H9 (cell line): ENCODE measurements at regions not wholly inside any gene's neighbourhood (a gene's known extent, or its start where the extent isn't known, plus 50 kb on each side); places are given as distances from the start of the nearest gene placed in this dataset.

ENCODE experiments used
- DNase-seq: peaks from one replicate; pipeline ENCODE4 v3.0.0-alpha.2; 2017
- H2AFZ ChIP-seq: one replicate; pipeline ENCODE4 v1.6.1; 2013; ENCODE audit warnings: mild to moderate bottlenecking, low read length, control low read depth, moderate library complexity
- H2AK5ac ChIP-seq: 2 replicates; pipeline ENCODE4 v1.6.1; 2013; ENCODE audit warnings: low read length, control low read depth, mixed read lengths; ENCODE audit not compliant: insufficient read length
- H2BK120ac ChIP-seq: one replicate; pipeline ENCODE4 v1.6.1; 2013; ENCODE audit warnings: low read depth, mild to moderate bottlenecking, low read length, control low read depth, inconsistent platforms; ENCODE audit not compliant: poor library complexity, severe bottlenecking
- H2BK12ac ChIP-seq: 2 replicates; pipeline ENCODE4 v1.6.1; 2013; ENCODE audit warnings: low read length, control low read depth, mixed read lengths, low read depth; ENCODE audit not compliant: insufficient read length
- H2BK15ac ChIP-seq: 2 replicates; pipeline ENCODE4 v1.6.1; 2013; ENCODE audit warnings: low read depth, low read length, control low read depth
- H2BK20ac ChIP-seq: one replicate; pipeline ENCODE4 v1.6.1; 2013; ENCODE audit warnings: low read depth, mild to moderate bottlenecking, low read length, control low read depth, inconsistent platforms; ENCODE audit not compliant: poor library complexity, severe bottlenecking
- H2BK5ac ChIP-seq: 2 replicates; pipeline ENCODE4 v1.6.1; 2013; ENCODE audit warnings: low read length, control low read depth, mixed read lengths; ENCODE audit not compliant: insufficient read length
- H3K14ac ChIP-seq: 2 replicates; pipeline ENCODE4 v1.6.1; 2013; ENCODE audit warnings: low read length, control low read depth; ENCODE audit not compliant: insufficient read depth
- H3K18ac ChIP-seq: 2 replicates; pipeline ENCODE4 v1.6.1; 2013; ENCODE audit warnings: low read depth, mild to moderate bottlenecking, mixed read lengths, low read length, control low read depth; ENCODE audit not compliant: insufficient read length
- H3K23ac ChIP-seq: 2 replicates; pipeline ENCODE4 v1.6.1; 2013; ENCODE audit warnings: low read length, control low read depth, mixed read lengths, low read depth; ENCODE audit not compliant: insufficient read length
- H3K23me2 ChIP-seq: 2 replicates; pipeline ENCODE4 v1.6.1; 2013; ENCODE audit warnings: low read depth, mild to moderate bottlenecking, mixed read lengths, low read length, control low read depth; ENCODE audit not compliant: insufficient read length, poor library complexity, severe bottlenecking
- H3K27ac ChIP-seq: 2 replicates; pipeline ENCODE4 v1.5.1; 2013; ENCODE audit warnings: low read length, control low read depth, mixed read lengths, low read depth; ENCODE audit not compliant: insufficient read length
- H3K27me3 ChIP-seq: 2 replicates; pipeline ENCODE4 v1.6.1; 2013; ENCODE audit warnings: low read length, control low read depth, inconsistent platforms; ENCODE audit not compliant: insufficient read depth
- H3K4ac ChIP-seq: 2 replicates; pipeline ENCODE4 v1.6.1; 2013; ENCODE audit warnings: low read depth, mild to moderate bottlenecking, control low read depth, inconsistent platforms, low read length, moderate library complexity
- H3K4me1 ChIP-seq: 2 replicates; pipeline ENCODE4 v1.6.1; 2013; ENCODE audit warnings: low read length, control low read depth, inconsistent platforms; ENCODE audit not compliant: insufficient read depth
- H3K4me2 ChIP-seq: 2 replicates; pipeline ENCODE4 v1.6.1; 2013; ENCODE audit warnings: low read length, control low read depth, mixed read lengths; ENCODE audit not compliant: insufficient read length, insufficient read depth
- H3K56ac ChIP-seq: 2 replicates; pipeline ENCODE4 v1.6.1; 2013; ENCODE audit warnings: low read depth, mild to moderate bottlenecking, mixed read lengths, low read length, control low read depth; ENCODE audit not compliant: insufficient read length
- H3K79me1 ChIP-seq: 2 replicates; pipeline ENCODE4 v1.6.1; 2013; ENCODE audit warnings: low read depth, mild to moderate bottlenecking, moderate library complexity, low read length, control low read depth, inconsistent platforms; ENCODE audit not compliant: insufficient read depth, poor library complexity, severe bottlenecking
- H3K79me2 ChIP-seq: 2 replicates; pipeline ENCODE4 v1.6.1; 2013; ENCODE audit warnings: low read length, control low read depth, inconsistent platforms; ENCODE audit not compliant: insufficient read depth
- H3K9ac ChIP-seq: 2 replicates; pipeline ENCODE4 v1.6.1; 2013; ENCODE audit warnings: low read length, control low read depth, mixed read lengths; ENCODE audit not compliant: insufficient read length; ENCODE audit errors: extremely low read depth
- H3K9me3 ChIP-seq: one replicate; pipeline ENCODE4 v1.6.1; 2013; ENCODE audit warnings: low read depth, low read length, inconsistent platforms; ENCODE audit not compliant: control insufficient read depth
- H3T11ph ChIP-seq: one replicate; pipeline ENCODE4 v1.6.1; 2013; ENCODE audit warnings: mild to moderate bottlenecking, low read length, control low read depth, inconsistent platforms
- H4K20me1 ChIP-seq: one replicate; pipeline ENCODE4 v1.6.1; 2013; ENCODE audit not compliant: control insufficient read depth, insufficient read length, insufficient read depth
- H4K5ac ChIP-seq: 2 replicates; pipeline ENCODE4 v1.6.1; 2013; ENCODE audit warnings: low read depth, mild to moderate bottlenecking, mixed read lengths, low read length, control low read depth; ENCODE audit not compliant: insufficient read length
- H4K8ac ChIP-seq: replicated peaks from 2 replicates; pipeline ENCODE4 v1.6.1; 2013; ENCODE audit warnings: low read length, control low read depth, mixed read lengths, low read depth; ENCODE audit not compliant: insufficient read length
- H4K91ac ChIP-seq: 2 replicates; pipeline ENCODE4 v1.6.1; 2013; ENCODE audit warnings: low read depth, mild to moderate bottlenecking, moderate library complexity, mixed read lengths, low read length, control low read depth; ENCODE audit not compliant: insufficient read length
- H3K27ac Mint-ChIP-seq, 3 experiments: 2 replicates in 2 of 3; 3 replicates in 1 of 3; pipeline ENCODE4 v1.8.0; 2020 to 2021; ENCODE audit warnings: mixed read lengths in 3 of 3, mild to moderate bottlenecking in 1 of 3, moderate library complexity in 1 of 3
- H3K27me3 Mint-ChIP-seq: 2 replicates; pipeline ENCODE4 v1.8.0; 2021; ENCODE audit warnings: low read depth, mild to moderate bottlenecking, moderate library complexity, mixed read lengths
- H3K36me3 Mint-ChIP-seq, 3 experiments: 2 replicates in 2 of 3; 3 replicates in 1 of 3; pipeline ENCODE4 v1.8.0; 2020 to 2021; ENCODE audit warnings: low read depth in 3 of 3, mixed read lengths in 3 of 3; ENCODE audit not compliant: insufficient read depth in 1 of 3
- H3K4me1 Mint-ChIP-seq, 2 experiments: 2 replicates each; pipeline ENCODE4 v1.8.0; 2020; ENCODE audit warnings: mixed read lengths in 2 of 2
- H3K4me3 Mint-ChIP-seq, 2 experiments: 2 replicates in 1 of 2; 3 replicates in 1 of 2; pipeline ENCODE4 v1.8.0; 2020 to 2021; ENCODE audit warnings: mild to moderate bottlenecking in 2 of 2, mixed read lengths in 2 of 2, moderate library complexity in 1 of 2
- H3K9me3 Mint-ChIP-seq, 2 experiments: 2 replicates in 1 of 2; 3 replicates in 1 of 2; pipeline ENCODE4 v1.8.0; 2020; ENCODE audit warnings: mild to moderate bottlenecking in 2 of 2, mixed read lengths in 2 of 2, moderate library complexity in 1 of 2
- WGBS: extraction: QIAGEN DNeasy Blood & Tissue Kit; methylation state at CpG from one replicate; pipeline ENCODE4 v1.1.7; 2013; ENCODE audit warnings: missing lambda C conversion rate, low lambda C conversion rate, mixed read lengths; ENCODE audit not compliant: insufficient read length; ENCODE audit errors: extremely low coverage; 5-methylcytosine and 5-hydroxymethylcytosine counted together
- TF ChIP-seq, protein P1 (sequence below): fragments of 200-600 bp; sonication (generic); conservative IDR thresholded peaks from 3 replicates; pipeline ENCODE4 v1.8.0; 2021; ENCODE audit warnings: antibody characterized with exemption, mild to moderate bottlenecking

DNA sequence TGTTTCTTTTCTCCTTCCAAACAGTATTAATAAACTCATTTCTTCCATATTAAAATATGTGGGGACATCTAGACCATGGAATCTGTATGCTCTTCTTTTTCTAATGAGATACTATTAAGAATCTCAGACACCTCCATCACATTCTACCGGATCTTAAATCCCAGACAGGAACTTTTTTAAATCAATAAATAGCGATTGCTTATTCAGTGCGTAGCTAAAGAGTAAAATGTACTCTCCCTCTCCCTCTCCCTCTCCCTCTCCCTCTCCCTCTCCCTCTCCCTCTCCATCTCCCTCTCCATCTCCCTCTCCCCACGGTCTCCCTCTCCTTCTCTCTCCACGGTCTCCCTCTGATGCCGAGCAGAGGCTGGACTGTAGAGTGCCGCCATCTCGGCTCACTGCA lies 297.0 kb downstream of the HNRNPD start:
- DNase-seq = no peak
- no peak overlapping the region for H2BK15ac ChIP-seq
- Mint-ChIP-seq H3K36me3 (no peaks in the 10 kb centered on the region; a peak in 1 of 7 replicates), H3K27me3 (no peaks in the 10 kb centered on the region), H3K27ac (no peak overlapping the region), H3K9me3 (peaks cover 0 to 8% of the 10 kb centered on the region in 2 experiments; a peak in 3 of 5 replicates), H3K4me3 (no peak overlapping the region), H3K4me1 (peaks cover 13 to 14% of the 10 kb centered on the region in 2 experiments)
- no peak overlapping the region for H2BK5ac ChIP-seq
- H2BK12ac ChIP-seq = no peak overlapping the region
- H4K8ac ChIP-seq = no peak overlapping the region
- H3K23me2 ChIP-seq = no peaks in the 10 kb centered on the region
- no peaks in the 10 kb centered on the region for H4K20me1 ChIP-seq
- H4K91ac ChIP-seq = no peak overlapping the region
- H3T11ph ChIP-seq = no peak overlapping the region
- H2BK120ac ChIP-seq = no peak overlapping the region
- TF ChIP-seq, protein P1, sequence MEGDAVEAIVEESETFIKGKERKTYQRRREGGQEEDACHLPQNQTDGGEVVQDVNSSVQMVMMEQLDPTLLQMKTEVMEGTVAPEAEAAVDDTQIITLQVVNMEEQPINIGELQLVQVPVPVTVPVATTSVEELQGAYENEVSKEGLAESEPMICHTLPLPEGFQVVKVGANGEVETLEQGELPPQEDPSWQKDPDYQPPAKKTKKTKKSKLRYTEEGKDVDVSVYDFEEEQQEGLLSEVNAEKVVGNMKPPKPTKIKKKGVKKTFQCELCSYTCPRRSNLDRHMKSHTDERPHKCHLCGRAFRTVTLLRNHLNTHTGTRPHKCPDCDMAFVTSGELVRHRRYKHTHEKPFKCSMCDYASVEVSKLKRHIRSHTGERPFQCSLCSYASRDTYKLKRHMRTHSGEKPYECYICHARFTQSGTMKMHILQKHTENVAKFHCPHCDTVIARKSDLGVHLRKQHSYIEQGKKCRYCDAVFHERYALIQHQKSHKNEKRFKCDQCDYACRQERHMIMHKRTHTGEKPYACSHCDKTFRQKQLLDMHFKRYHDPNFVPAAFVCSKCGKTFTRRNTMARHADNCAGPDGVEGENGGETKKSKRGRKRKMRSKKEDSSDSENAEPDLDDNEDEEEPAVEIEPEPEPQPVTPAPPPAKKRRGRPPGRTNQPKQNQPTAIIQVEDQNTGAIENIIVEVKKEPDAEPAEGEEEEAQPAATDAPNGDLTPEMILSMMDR = no peak
- no peak overlapping the region for H3K4ac ChIP-seq
- no peak overlapping the region for H2AK5ac ChIP-seq
- H2AFZ ChIP-seq = no peak overlapping the region
- no peaks in the 10 kb centered on the region for H3K79me1 ChIP-seq
- H3K18ac ChIP-seq = no peak overlapping the region
- no peak overlapping the region for H3K14ac ChIP-seq
- no peak overlapping the region for H3K4me2 ChIP-seq
- H3K23ac ChIP-seq = no peak overlapping the region
- H3K9ac ChIP-seq = no peak overlapping the region
- H3K27ac ChIP-seq = no peak overlapping the region
- no peaks in the 10 kb centered on the region for H3K27me3 ChIP-seq
- no peaks in the 10 kb centered on the region for H3K79me2 ChIP-seq
- H3K9me3 ChIP-seq = no peaks in the 10 kb centered on the region
- H2BK20ac ChIP-seq = no peak overlapping the region
- no peak overlapping the region for H4K5ac ChIP-seq
- WGBS = 0% methylated on average over 1 of the region's 8 CpGs
- no peaks in the 10 kb centered on the region; the same call in 1 of the 2 replicates for H3K4me1 ChIP-seq
- no peak overlapping the region for H3K56ac ChIP-seq
